HG03575 (cell line): ENCODE measurements at regions not wholly inside any gene's neighbourhood (a gene's known extent, or its start where the extent isn't known, plus 50 kb on each side); places are given as distances from the start of the nearest gene placed in this dataset.

ENCODE experiments used
- ATAC-seq: cut with Tn5 transposase; IDR thresholded peaks from one replicate; pipeline ENCODE4 v1.9.1; 2021; ENCODE audit not compliant: unreplicated experiment, insufficient number of reproducible peaks, low FRiP score; ENCODE audit errors: extremely low read depth

- ATAC-seq = no peak
These were observed 140.6 kb downstream of the ZIC5 start for GRCh38 chr13:99830931-99831330.

GRCh38 chr13:99829593-99830239, 141.9 kb downstream of the ZIC5 start:
- no peak for ATAC-seq

GRCh38 chr13:99829161-99829560, 142.4 kb downstream of the ZIC5 start:
- ATAC-seq = no peak

- no peak for ATAC-seq
These were observed 142.8 kb downstream of the ZIC5 start for GRCh38 chr13:99828735-99829134.

- ATAC-seq = no peak
These were observed 143.4 kb downstream of the ZIC5 start for GRCh38 chr13:99828123-99828522.

GRCh38 chr13:99827011-99827772, 144.4 kb downstream of the ZIC5 start:
- no peak for ATAC-seq

- ATAC-seq = no peak
These were observed 147.6 kb downstream of the ZIC5 start for GRCh38 chr13:99823961-99824360.

- no peak for ATAC-seq
These were observed 148.7 kb downstream of the ZIC5 start for GRCh38 chr13:99822820-99823219.

GRCh38 chr13:99821741-99822140, 149.8 kb downstream of the ZIC5 start:
- no peak for ATAC-seq

- no peak for ATAC-seq
These were observed 151.6 kb downstream of the ZIC5 start for GRCh38 chr13:99819967-99820366.

- no peak for ATAC-seq
These were observed 155.2 kb downstream of the ZIC5 start for GRCh38 chr13:99816321-99816720.

GRCh38 chr13:99813336-99814095, 158.1 kb downstream of the ZIC5 start:
- no peak for ATAC-seq

GRCh38 chr13:99812625-99813024, 158.9 kb downstream of the ZIC5 start:
- no peak for ATAC-seq

- ATAC-seq = no peak
These were observed 160.4 kb downstream of the ZIC5 start for GRCh38 chr13:99811067-99811700.

- ATAC-seq = no peak
These were observed 161.6 kb downstream of the ZIC5 start for GRCh38 chr13:99809926-99810325.

- ATAC-seq = no peak
These were observed 162.1 kb downstream of the ZIC5 start for GRCh38 chr13:99809496-99809895.

GRCh38 chr13:99808786-99809185, 162.8 kb downstream of the ZIC5 start:
- no peak for ATAC-seq

- ATAC-seq = no peak
These were observed 164.9 kb downstream of the ZIC5 start for GRCh38 chr13:99806671-99807070.

- ATAC-seq = no peak
These were observed 166.2 kb downstream of the ZIC5 start for GRCh38 chr13:99805361-99805760.

GRCh38 chr13:99803141-99803540, 168.4 kb downstream of the ZIC5 start:
- ATAC-seq = no peak
